ENCODE measurements at regions not wholly inside any gene's neighbourhood (a gene's known extent, or its start where the extent isn't known, plus 50 kb on each side); places are given as distances from the start of the nearest gene placed in this dataset.

GRCh38 chr4:11598591-11598990, 169.9 kb upstream of the HS3ST1 start:
- TF ChIP-seq POLR2A (IDR thresholded peaks at IDR 0.05) (no peak), CTCF (IDR thresholded peaks at IDR 0.05) (no peak)
